LoVo (cell line): ENCODE measurements at regions not wholly inside any gene's neighbourhood (a gene's known extent, or its start where the extent isn't known, plus 50 kb on each side); places are given as distances from the start of the nearest gene placed in this dataset.
A peak's percentile ranks its signal among the peaks of the same experiment; 100 is the strongest.
"Not testable (repeated sequence)": the region's sequence is repeated elsewhere in the genome, so short reads cannot be mapped to it uniquely, and the experiment has no call there.

ENCODE experiments used
- DNase-seq: peaks from one replicate; pipeline ENCODE4 v3.0.0-alpha.2; 2016; ENCODE audit warnings: low spot score

- DNase-seq: no peak
Measured at GRCh38 chr3:69647511-69648110, 91.7 kb upstream of the MITF start.

- no peak for DNase-seq
Measured at GRCh38 chr3:69647081-69647480, 92.2 kb upstream of the MITF start.

- DNase-seq: peak; percentile 61
Measured at GRCh38 chr3:69646287-69647067, 92.8 kb upstream of the MITF start.

GRCh38 chr3:69642606-69643005 lies 96.7 kb upstream of the MITF start:
- no peak for DNase-seq

GRCh38 chr3:69639851-69640250 lies 99.4 kb upstream of the MITF start:
- DNase-seq: no peak

GRCh38 chr3:69628951-69629350 lies 110.3 kb upstream of the MITF start:
- no peak for DNase-seq

- DNase-seq: no peak
Measured at GRCh38 chr3:69613286-69613685, 126.0 kb upstream of the MITF start.

- DNase-seq: no peak
Measured at GRCh38 chr3:69612791-69613190, 126.5 kb upstream of the MITF start.

GRCh38 chr3:69609566-69609965 lies 129.7 kb upstream of the MITF start:
- not testable (repeated sequence) for DNase-seq

GRCh38 chr3:69607466-69608305 lies 131.6 kb upstream of the MITF start:
- DNase-seq: no peak

GRCh38 chr3:69605867-69606266 lies 133.4 kb upstream of the MITF start:
- no peak for DNase-seq

- DNase-seq: no peak
Measured at GRCh38 chr3:69604735-69605450, 134.4 kb upstream of the MITF start.

- DNase-seq: no peak
Measured at GRCh38 chr3:69602112-69602511, 137.2 kb upstream of the MITF start.

GRCh38 chr3:69594286-69594685 lies 145.0 kb upstream of the MITF start:
- DNase-seq: no peak

GRCh38 chr3:69591164-69591736 lies 148.0 kb upstream of the MITF start:
- DNase-seq: no peak

GRCh38 chr3:69590111-69590510 lies 149.2 kb upstream of the MITF start:
- DNase-seq: no peak

GRCh38 chr3:69588170-69588569 lies 151.1 kb upstream of the MITF start:
- no peak for DNase-seq

- DNase-seq: no peak
Measured at GRCh38 chr3:69585472-69585871, 153.8 kb upstream of the MITF start.

GRCh38 chr3:69582044-69582443 lies 157.2 kb upstream of the MITF start:
- DNase-seq: no peak

GRCh38 chr3:69579306-69580041 lies 159.8 kb upstream of the MITF start:
- no peak for DNase-seq

- DNase-seq: no peak
Measured at GRCh38 chr3:69569520-69569919, 169.7 kb upstream of the MITF start.
